GM12878 (cell line): ENCODE measurements at regions not wholly inside any gene's neighbourhood (a gene's known extent, or its start where the extent isn't known, plus 50 kb on each side); places are given as distances from the start of the nearest gene placed in this dataset.

Experiments used
- ATAC-seq: fragments of 200-7000 bp; cut with Tn5 transposase; 3 replicates; pipeline ENCODE4 v1.9.1; 2020; ENCODE audit warnings: mild to moderate bottlenecking, moderate library complexity
- BruUV-seq: library from RNA; stranded (reverse); fragments of 400-500 nt; replicated peaks from 2 replicates; lab custom pipeline; 2021; lab: Mats Ljungman, UMichigan
- CTCF ChIA-PET: fragments of 300-600 bp; sonication (Branson Sonifier 250); formaldehyde crosslinking; extraction: SDS; loops from one replicate; lab custom pipeline; 2021; ENCODE audit warnings: inconsistent platforms; lab: Yijun Ruan, JAX
- POLR2A ChIA-PET: fragments of 350-600 bp; formaldehyde crosslinking; extraction: SDS; loops from one replicate; lab custom pipeline; 2021; ENCODE audit warnings: inconsistent platforms; lab: Charles Lee
- RAD21 ChIA-PET: fragments of 300-600 bp; sonication (Branson Sonifier 250); formaldehyde crosslinking; loops from one replicate; lab custom pipeline; 2023; ENCODE audit warnings: antibody characterized with exemption; ENCODE audit not compliant: unreplicated experiment; lab: Charles Lee
- SMC1A ChIA-PET: fragments of 300-600 bp; sonication (Branson Sonifier 250); formaldehyde crosslinking; loops from one replicate; lab custom pipeline; 2023; ENCODE audit not compliant: unreplicated experiment, uncharacterized antibody; lab: Charles Lee
- DNase-seq: peaks from one replicate; pipeline ENCODE4 v3.0.0-alpha.2; 2011; ENCODE audit warnings: low read depth, low spot score
- FAIRE-seq: peaks from 3 replicates; lab custom pipeline; 2011; peaks lifted over from hg19 to GRCh38; lab: Jason Lieb, UNC
- H2AFZ ChIP-seq: 2 replicates; pipeline ENCODE4 v1.6.0; 2011; ENCODE audit warnings: low read depth, low read length, control low read depth; ENCODE audit not compliant: control insufficient read depth
- H3K27ac ChIP-seq: 2 replicates; pipeline ENCODE4 v1.5.1; 2011; ENCODE audit warnings: control low read depth; ENCODE audit not compliant: control insufficient read depth, insufficient read depth
- H3K27me3 ChIP-seq, 2 experiments: replicated peaks in 1 of 2; 2 replicates each; pipeline versions ENCODE4 v1.6.0 to v1.6.1; 2011; ENCODE audit warnings: low read length in 1 of 2; ENCODE audit not compliant: control insufficient read depth in 2 of 2, insufficient read depth in 2 of 2
- H3K36me3 ChIP-seq, 2 experiments: 2 replicates each; pipeline ENCODE4 v1.5.1; 2011; ENCODE audit warnings: low read length in 1 of 2; ENCODE audit not compliant: control insufficient read depth in 2 of 2, insufficient read depth in 2 of 2
- H3K4me1 ChIP-seq: 2 replicates; pipeline ENCODE4 v1.6.1; 2011; ENCODE audit warnings: mild to moderate bottlenecking, low read length, moderate library complexity, mixed read lengths; ENCODE audit not compliant: control insufficient read depth, insufficient read depth
- H3K4me2 ChIP-seq: 2 replicates; pipeline ENCODE4 v1.6.0; 2011; ENCODE audit warnings: control low read depth; ENCODE audit not compliant: control insufficient read depth, insufficient read depth
- H3K4me3 ChIP-seq: fragments of 200-600 bp; sonication (generic); 2 replicates; pipeline ENCODE4 v1.5.1; 2016
- H3K79me2 ChIP-seq: 2 replicates; pipeline ENCODE4 v1.6.0; 2011; ENCODE audit warnings: low read length; ENCODE audit not compliant: control insufficient read depth, insufficient read depth
- H3K9ac ChIP-seq: 2 replicates; pipeline ENCODE4 v1.8.0; 2011; ENCODE audit warnings: low read length, control low read depth, mixed read lengths; ENCODE audit not compliant: control insufficient read depth, insufficient read depth
- H3K9me3 ChIP-seq: replicated peaks from 3 replicates; pipeline ENCODE4 v1.5.1; 2011; ENCODE audit warnings: mild to moderate bottlenecking, low read length; ENCODE audit not compliant: control insufficient read depth, insufficient read depth
- H4K20me1 ChIP-seq: 2 replicates; pipeline ENCODE4 v1.6.0; 2011; ENCODE audit not compliant: control insufficient read depth, insufficient read depth
- CBFB ChIP-seq: IDR thresholded peaks from 2 replicates; pipeline ENCODE4 v1.6.1; 2016; ENCODE audit warnings: antibody characterized with exemption, low read depth
- EGR1 ChIP-seq, 2 experiments: IDR thresholded peaks; 1 replicate in 1 of 2; 2 replicates in 1 of 2; pipeline ENCODE4 v1.6.1; 2011 to 2012; ENCODE audit warnings: low read depth in 2 of 2, low read length in 2 of 2, borderline replicate concordance in 1 of 2, mild to moderate bottlenecking in 1 of 2, moderate library complexity in 1 of 2
- NKRF ChIP-seq: fragments of 450-650 bp; conservative IDR thresholded peaks from 2 replicates; pipeline ENCODE4 v1.6.1; 2017; ENCODE audit warnings: mild to moderate bottlenecking, moderate library complexity
- WGBS: methylation state at CpG from one replicate; pipeline ENCODE4 v1.1.6; 2016; ENCODE audit warnings: low lambda C conversion rate; ENCODE audit not compliant: insufficient replicate concordance, insufficient coverage; ENCODE audit errors: missing lambda C conversion rate; 5-methylcytosine and 5-hydroxymethylcytosine counted together
- in situ Hi-C: fragments of 300-500 bp; cut with MboI; formaldehyde crosslinking; loops from 9 replicates; pipeline ENCODE4 v1.14.3; 2018; ENCODE audit warnings: mixed read lengths
- intact Hi-C: fragments of 100-400 bp; cut with micrococcal nuclease; formaldehyde crosslinking; loops from one replicate; pipeline ENCODE4 v1.14.2; 2022; ENCODE audit not compliant: unreplicated experiment
- TF ChIP-seq, protein P1 (sequence below): IDR thresholded peaks from 2 replicates; pipeline ENCODE4 v1.6.1; 2012; ENCODE audit warnings: low read depth, low read length, improper control_type of control experiment
- TF ChIP-seq, protein P2 (sequence below): IDR thresholded peaks from 2 replicates; pipeline ENCODE4 v1.6.1; 2012; ENCODE audit warnings: low read depth, low read length, improper control_type of control experiment

GRCh38 chr18:42623935-42624334 is 491.6 kb downstream of the RIT2 start:
- BruUV-seq = no TSS peak
- Histone ChIP-seq H3K27me3 (no peaks in the 10 kb centered on the region), H3K27ac (no peak overlapping the region), H3K9ac (no peak overlapping the region), H3K79me2 (no peaks in the 10 kb centered on the region), H3K4me3 (no peak overlapping the region), H3K4me2 (no peak overlapping the region), H2AFZ (no peak overlapping the region), H3K4me1 (no peaks in the 10 kb centered on the region), H4K20me1 (no peaks in the 10 kb centered on the region), H3K36me3 (no peaks in the 10 kb centered on the region), H3K9me3 (no peaks in the 10 kb centered on the region)
- ATAC-seq (no peak), DNase-seq (no peak)
- SMC1A ChIA-PET = no interaction called here
- CTCF ChIA-PET = no interaction called here
- intact Hi-C loops (no loop called here), in situ Hi-C loops (no loop called here)
- POLR2A ChIA-PET = interaction anchor here (0.7 kb wide), 1 partner anchor 555 kb away, joined by 8 read pairs; no protein-coding TSS in a partner anchor
- RAD21 ChIA-PET = no interaction called here
- WGBS = 48% methylated on average over 4 of the region's 4 CpGs
- TF ChIP-seq CBFB (no peak), NKRF (no peak), EGR1 (IDR thresholded peaks at IDR 0.05; ENCODE audit: borderline replicate concordance in 1 of 2, low read depth in 2 of 2, low read length in 2 of 2) (no peak)
- TF ChIP-seq, protein P1, sequence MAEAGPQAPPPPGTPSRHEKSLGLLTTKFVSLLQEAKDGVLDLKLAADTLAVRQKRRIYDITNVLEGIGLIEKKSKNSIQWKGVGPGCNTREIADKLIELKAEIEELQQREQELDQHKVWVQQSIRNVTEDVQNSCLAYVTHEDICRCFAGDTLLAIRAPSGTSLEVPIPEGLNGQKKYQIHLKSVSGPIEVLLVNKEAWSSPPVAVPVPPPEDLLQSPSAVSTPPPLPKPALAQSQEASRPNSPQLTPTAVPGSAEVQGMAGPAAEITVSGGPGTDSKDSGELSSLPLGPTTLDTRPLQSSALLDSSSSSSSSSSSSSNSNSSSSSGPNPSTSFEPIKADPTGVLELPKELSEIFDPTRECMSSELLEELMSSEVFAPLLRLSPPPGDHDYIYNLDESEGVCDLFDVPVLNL = no peak
- TF ChIP-seq, protein P2, sequence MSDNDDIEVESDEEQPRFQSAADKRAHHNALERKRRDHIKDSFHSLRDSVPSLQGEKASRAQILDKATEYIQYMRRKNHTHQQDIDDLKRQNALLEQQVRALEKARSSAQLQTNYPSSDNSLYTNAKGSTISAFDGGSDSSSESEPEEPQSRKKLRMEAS = no peak
- TF ChIP-seq, all 136 proteins: peak for 0
- no peak for FAIRE-seq
